ENCODE measurements at regions not wholly inside any gene's neighbourhood (a gene's known extent, or its start where the extent isn't known, plus 50 kb on each side); places are given as distances from the start of the nearest gene placed in this dataset.

DNA sequence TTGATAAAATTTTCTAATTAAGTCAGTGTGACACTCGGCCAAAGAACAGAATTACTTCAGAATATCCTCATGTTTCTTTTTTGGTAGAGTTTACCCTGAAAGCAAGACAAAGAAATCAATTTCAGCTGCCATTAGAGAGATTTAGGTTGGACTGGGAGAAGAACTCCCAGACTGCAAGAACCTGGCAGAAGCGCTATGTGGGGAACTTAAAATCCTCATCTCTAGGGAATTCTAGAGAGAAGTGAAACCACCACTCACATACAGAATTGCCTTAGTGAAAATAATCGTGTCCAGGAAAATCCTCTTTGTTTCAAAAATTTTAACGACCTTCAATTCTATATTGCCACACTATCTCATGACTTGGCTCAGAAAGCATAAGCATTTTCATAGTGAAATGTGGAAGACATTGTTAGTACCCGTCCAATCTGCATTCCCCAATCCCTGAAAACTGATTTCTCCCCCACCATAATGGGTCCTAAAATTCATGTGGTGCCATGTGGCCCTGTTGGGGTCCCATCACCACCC is 297.3 kb upstream of the MEIS1 start:
- Histone ChIP-seq H3K27ac (ENCODE audit: low read length in 2 of 2) (no peak overlapping the region), H3K27me3 (replicated peaks in 1 of 4; ENCODE audit: control extremely low read depth in 1 of 4, control insufficient read depth in 3 of 4, insufficient read depth in 4 of 4, low read length in 3 of 4) (no peaks in the 10 kb centered on the region), H3K4me3 (ENCODE audit: control extremely low read depth in 1 of 5, extremely low read depth in 1 of 5, insufficient read depth in 1 of 5, low read depth in 2 of 5, low read length in 4 of 5) (no peak overlapping the region), H3K9ac (ENCODE audit: low read length) (no peak overlapping the region), H4K20me1 (ENCODE audit: control insufficient read depth, insufficient read depth, low read length, poor library complexity, severe bottlenecking) (no peaks in the 10 kb centered on the region), H3K79me2 (ENCODE audit: control insufficient read depth, insufficient read depth, low read length) (no peaks in the 10 kb centered on the region), H3K36me3 (replicated peaks in 1 of 2; ENCODE audit: control extremely low read depth in 1 of 2, control insufficient read depth in 1 of 2, extremely low read depth in 1 of 2, insufficient read depth in 2 of 2, low read length in 1 of 2) (no peaks in the 10 kb centered on the region), H3K4me2 (replicated peaks; ENCODE audit: low read depth, low read length, poor library complexity, severe bottlenecking) (no peak overlapping the region), H3K4me1 (ENCODE audit: control insufficient read depth in 2 of 2, insufficient read depth in 2 of 2, low read length in 2 of 2) (no peaks in the 10 kb centered on the region), H2AFZ (ENCODE audit: insufficient read depth, low read depth, low read length, poor library complexity, severe bottlenecking) (no peak overlapping the region), H3K9me3 (ENCODE audit: control extremely low read depth in 1 of 3, control insufficient read depth in 2 of 3, insufficient read depth in 1 of 3, low read length in 2 of 3) (peaks cover 0 to 6% (median 0%) of the 10 kb centered on the region in 3 donors)
- no peak overlapping the region for H3K27ac Mint-ChIP-seq
- no peaks in the 10 kb centered on the region for H3K4me1 Mint-ChIP-seq
- no CpG with 5 or more reads among the region's 5 CpGs for WGBS (ENCODE audit: insufficient coverage)
- POLR2A ChIA-PET, result no interaction called here
- TF ChIP-seq EZH2 (IDR thresholded peaks at IDR 0.05; ENCODE audit: borderline replicate concordance, insufficient read depth, low read depth, low read length, poor library complexity, severe bottlenecking) (no peak), CTCF (IDR thresholded peaks at IDR 0.05) (no peak)
- no peaks in the 10 kb centered on the region for H3K27me3 Mint-ChIP-seq
- no peaks in the 10 kb centered on the region for H3K9me3 Mint-ChIP-seq (ENCODE audit: insufficient read depth)
- intact Hi-C loops (cut with micrococcal nuclease), result no loop called here
- no peak overlapping the region for H3K4me3 Mint-ChIP-seq
- DNase-seq (no peak), ATAC-seq (ENCODE audit: low read depth) (no peak)
- CTCF ChIA-PET, result no interaction called here

GRCh38 chr2:66134138-66134701 is 300.7 kb upstream of the MEIS1 start:
- DNase-seq, result no peak
- Mint-ChIP-seq H3K27me3 (no peaks in the 10 kb centered on the region), H3K9me3 (ENCODE audit: insufficient read depth) (no peaks in the 10 kb centered on the region), H3K27ac (no peak overlapping the region), H3K4me3 (no peak overlapping the region), H3K4me1 (no peaks in the 10 kb centered on the region)
- no CpG with 5 or more reads among the region's 4 CpGs for WGBS (ENCODE audit: insufficient coverage)
- H3K4me2 ChIP-seq (replicated peaks; ENCODE audit: low read depth, low read length, poor library complexity, severe bottlenecking), result no peak overlapping the region
- no peak overlapping the region for H3K27ac ChIP-seq (ENCODE audit: low read length in 2 of 2)
- no peaks in the 10 kb centered on the region for H3K4me1 ChIP-seq (ENCODE audit: control insufficient read depth in 2 of 2, insufficient read depth in 2 of 2, low read length in 2 of 2)
- no peak overlapping the region for H2AFZ ChIP-seq (ENCODE audit: insufficient read depth, low read depth, low read length, poor library complexity, severe bottlenecking)
- CTCF ChIA-PET, result no interaction called here
- TF ChIP-seq CTCF (IDR thresholded peaks at IDR 0.05) (no peak), EZH2 (IDR thresholded peaks at IDR 0.05; ENCODE audit: borderline replicate concordance, insufficient read depth, low read depth, low read length, poor library complexity, severe bottlenecking) (no peak)
- no peaks in the 10 kb centered on the region for H3K36me3 ChIP-seq (replicated peaks in 1 of 2; ENCODE audit: control extremely low read depth in 1 of 2, control insufficient read depth in 1 of 2, extremely low read depth in 1 of 2, insufficient read depth in 2 of 2, low read length in 1 of 2)
- no peak overlapping the region for H3K9ac ChIP-seq (ENCODE audit: low read length)
- peaks cover 0 to 6% (median 0%) of the 10 kb centered on the region in 3 donors for H3K9me3 ChIP-seq (ENCODE audit: control extremely low read depth in 1 of 3, control insufficient read depth in 2 of 3, insufficient read depth in 1 of 3, low read length in 2 of 3)
- no peaks in the 10 kb centered on the region for H3K27me3 ChIP-seq (replicated peaks in 1 of 4; ENCODE audit: control extremely low read depth in 1 of 4, control insufficient read depth in 3 of 4, insufficient read depth in 4 of 4, low read length in 3 of 4)
- ATAC-seq (ENCODE audit: low read depth), result no peak
- intact Hi-C loops (cut with micrococcal nuclease), result no loop called here
- POLR2A ChIA-PET, result no interaction called here
- no peaks in the 10 kb centered on the region for H3K79me2 ChIP-seq (ENCODE audit: control insufficient read depth, insufficient read depth, low read length)
- no peaks in the 10 kb centered on the region for H4K20me1 ChIP-seq (ENCODE audit: control insufficient read depth, insufficient read depth, low read length, poor library complexity, severe bottlenecking)
- no peak overlapping the region for H3K4me3 ChIP-seq (ENCODE audit: control extremely low read depth in 1 of 5, extremely low read depth in 1 of 5, insufficient read depth in 1 of 5, low read depth in 2 of 5, low read length in 4 of 5)

All from B cell (primary cell).